H9 (cell line): ENCODE measurements at regions not wholly inside any gene's neighbourhood (a gene's known extent, or its start where the extent isn't known, plus 50 kb on each side); places are given as distances from the start of the nearest gene placed in this dataset.

Source experiments
- DNase-seq: peaks from one replicate; pipeline ENCODE4 v3.0.0-alpha.2; 2017
- H2AFZ ChIP-seq: one replicate; pipeline ENCODE4 v1.6.1; 2013; ENCODE audit warnings: mild to moderate bottlenecking, low read length, control low read depth, moderate library complexity
- H2AK5ac ChIP-seq: 2 replicates; pipeline ENCODE4 v1.6.1; 2013; ENCODE audit warnings: low read length, control low read depth, mixed read lengths; ENCODE audit not compliant: insufficient read length
- H2BK120ac ChIP-seq: one replicate; pipeline ENCODE4 v1.6.1; 2013; ENCODE audit warnings: low read depth, mild to moderate bottlenecking, low read length, control low read depth, inconsistent platforms; ENCODE audit not compliant: poor library complexity, severe bottlenecking
- H2BK12ac ChIP-seq: 2 replicates; pipeline ENCODE4 v1.6.1; 2013; ENCODE audit warnings: low read length, control low read depth, mixed read lengths, low read depth; ENCODE audit not compliant: insufficient read length
- H2BK15ac ChIP-seq: 2 replicates; pipeline ENCODE4 v1.6.1; 2013; ENCODE audit warnings: low read depth, low read length, control low read depth
- H2BK20ac ChIP-seq: one replicate; pipeline ENCODE4 v1.6.1; 2013; ENCODE audit warnings: low read depth, mild to moderate bottlenecking, low read length, control low read depth, inconsistent platforms; ENCODE audit not compliant: poor library complexity, severe bottlenecking
- H2BK5ac ChIP-seq: 2 replicates; pipeline ENCODE4 v1.6.1; 2013; ENCODE audit warnings: low read length, control low read depth, mixed read lengths; ENCODE audit not compliant: insufficient read length
- H3K14ac ChIP-seq: 2 replicates; pipeline ENCODE4 v1.6.1; 2013; ENCODE audit warnings: low read length, control low read depth; ENCODE audit not compliant: insufficient read depth
- H3K18ac ChIP-seq: 2 replicates; pipeline ENCODE4 v1.6.1; 2013; ENCODE audit warnings: low read depth, mild to moderate bottlenecking, mixed read lengths, low read length, control low read depth; ENCODE audit not compliant: insufficient read length
- H3K23ac ChIP-seq: 2 replicates; pipeline ENCODE4 v1.6.1; 2013; ENCODE audit warnings: low read length, control low read depth, mixed read lengths, low read depth; ENCODE audit not compliant: insufficient read length
- H3K23me2 ChIP-seq: 2 replicates; pipeline ENCODE4 v1.6.1; 2013; ENCODE audit warnings: low read depth, mild to moderate bottlenecking, mixed read lengths, low read length, control low read depth; ENCODE audit not compliant: insufficient read length, poor library complexity, severe bottlenecking
- H3K27ac ChIP-seq: 2 replicates; pipeline ENCODE4 v1.5.1; 2013; ENCODE audit warnings: low read length, control low read depth, mixed read lengths, low read depth; ENCODE audit not compliant: insufficient read length
- H3K27me3 ChIP-seq: 2 replicates; pipeline ENCODE4 v1.6.1; 2013; ENCODE audit warnings: low read length, control low read depth, inconsistent platforms; ENCODE audit not compliant: insufficient read depth
- H3K4ac ChIP-seq: 2 replicates; pipeline ENCODE4 v1.6.1; 2013; ENCODE audit warnings: low read depth, mild to moderate bottlenecking, control low read depth, inconsistent platforms, low read length, moderate library complexity
- H3K4me1 ChIP-seq: 2 replicates; pipeline ENCODE4 v1.6.1; 2013; ENCODE audit warnings: low read length, control low read depth, inconsistent platforms; ENCODE audit not compliant: insufficient read depth
- H3K4me2 ChIP-seq: 2 replicates; pipeline ENCODE4 v1.6.1; 2013; ENCODE audit warnings: low read length, control low read depth, mixed read lengths; ENCODE audit not compliant: insufficient read length, insufficient read depth
- H3K56ac ChIP-seq: 2 replicates; pipeline ENCODE4 v1.6.1; 2013; ENCODE audit warnings: low read depth, mild to moderate bottlenecking, mixed read lengths, low read length, control low read depth; ENCODE audit not compliant: insufficient read length
- H3K79me1 ChIP-seq: 2 replicates; pipeline ENCODE4 v1.6.1; 2013; ENCODE audit warnings: low read depth, mild to moderate bottlenecking, moderate library complexity, low read length, control low read depth, inconsistent platforms; ENCODE audit not compliant: insufficient read depth, poor library complexity, severe bottlenecking
- H3K79me2 ChIP-seq: 2 replicates; pipeline ENCODE4 v1.6.1; 2013; ENCODE audit warnings: low read length, control low read depth, inconsistent platforms; ENCODE audit not compliant: insufficient read depth
- H3K9ac ChIP-seq: 2 replicates; pipeline ENCODE4 v1.6.1; 2013; ENCODE audit warnings: low read length, control low read depth, mixed read lengths; ENCODE audit not compliant: insufficient read length; ENCODE audit errors: extremely low read depth
- H3K9me3 ChIP-seq: one replicate; pipeline ENCODE4 v1.6.1; 2013; ENCODE audit warnings: low read depth, low read length, inconsistent platforms; ENCODE audit not compliant: control insufficient read depth
- H3T11ph ChIP-seq: one replicate; pipeline ENCODE4 v1.6.1; 2013; ENCODE audit warnings: mild to moderate bottlenecking, low read length, control low read depth, inconsistent platforms
- H4K20me1 ChIP-seq: one replicate; pipeline ENCODE4 v1.6.1; 2013; ENCODE audit not compliant: control insufficient read depth, insufficient read length, insufficient read depth
- H4K5ac ChIP-seq: 2 replicates; pipeline ENCODE4 v1.6.1; 2013; ENCODE audit warnings: low read depth, mild to moderate bottlenecking, mixed read lengths, low read length, control low read depth; ENCODE audit not compliant: insufficient read length
- H4K8ac ChIP-seq: replicated peaks from 2 replicates; pipeline ENCODE4 v1.6.1; 2013; ENCODE audit warnings: low read length, control low read depth, mixed read lengths, low read depth; ENCODE audit not compliant: insufficient read length
- H4K91ac ChIP-seq: 2 replicates; pipeline ENCODE4 v1.6.1; 2013; ENCODE audit warnings: low read depth, mild to moderate bottlenecking, moderate library complexity, mixed read lengths, low read length, control low read depth; ENCODE audit not compliant: insufficient read length
- H3K27ac Mint-ChIP-seq, 3 experiments: 2 replicates in 2 of 3; 3 replicates in 1 of 3; pipeline ENCODE4 v1.8.0; 2020 to 2021; ENCODE audit warnings: mixed read lengths in 3 of 3, mild to moderate bottlenecking in 1 of 3, moderate library complexity in 1 of 3
- H3K27me3 Mint-ChIP-seq: 2 replicates; pipeline ENCODE4 v1.8.0; 2021; ENCODE audit warnings: low read depth, mild to moderate bottlenecking, moderate library complexity, mixed read lengths
- H3K36me3 Mint-ChIP-seq, 3 experiments: 2 replicates in 2 of 3; 3 replicates in 1 of 3; pipeline ENCODE4 v1.8.0; 2020 to 2021; ENCODE audit warnings: low read depth in 3 of 3, mixed read lengths in 3 of 3; ENCODE audit not compliant: insufficient read depth in 1 of 3
- H3K4me1 Mint-ChIP-seq, 2 experiments: 2 replicates each; pipeline ENCODE4 v1.8.0; 2020; ENCODE audit warnings: mixed read lengths in 2 of 2
- H3K4me3 Mint-ChIP-seq, 2 experiments: 2 replicates in 1 of 2; 3 replicates in 1 of 2; pipeline ENCODE4 v1.8.0; 2020 to 2021; ENCODE audit warnings: mild to moderate bottlenecking in 2 of 2, mixed read lengths in 2 of 2, moderate library complexity in 1 of 2
- H3K9me3 Mint-ChIP-seq, 2 experiments: 2 replicates in 1 of 2; 3 replicates in 1 of 2; pipeline ENCODE4 v1.8.0; 2020; ENCODE audit warnings: mild to moderate bottlenecking in 2 of 2, mixed read lengths in 2 of 2, moderate library complexity in 1 of 2
- CTCF ChIP-seq: fragments of 200-600 bp; sonication (generic); conservative IDR thresholded peaks from 3 replicates; pipeline ENCODE4 v1.8.0; 2021; ENCODE audit warnings: antibody characterized with exemption, mild to moderate bottlenecking
- WGBS: extraction: QIAGEN DNeasy Blood & Tissue Kit; methylation state at CpG from one replicate; pipeline ENCODE4 v1.1.7; 2013; ENCODE audit warnings: missing lambda C conversion rate, low lambda C conversion rate, mixed read lengths; ENCODE audit not compliant: insufficient read length; ENCODE audit errors: extremely low coverage; 5-methylcytosine and 5-hydroxymethylcytosine counted together

- Histone ChIP-seq H4K5ac (no peak overlapping the region), H3K14ac (no peak overlapping the region), H3K23ac (no peak overlapping the region), H4K8ac (no peak overlapping the region), H3K4ac (no peak overlapping the region), H3T11ph (no peak overlapping the region), H3K4me1 (no peaks in the 10 kb centered on the region), H3K4me2 (no peak overlapping the region), H3K79me2 (no peaks in the 10 kb centered on the region), H4K91ac (no peak overlapping the region), H3K27me3 (no peaks in the 10 kb centered on the region), H2AFZ (no peak overlapping the region), H2BK5ac (no peak overlapping the region), H3K9ac (no peak overlapping the region), H2AK5ac (no peak overlapping the region), H2BK20ac (no peak overlapping the region), H3K27ac (no peak overlapping the region), H2BK12ac (no peak overlapping the region), H3K79me1 (no peaks in the 10 kb centered on the region), H3K18ac (no peak overlapping the region), H4K20me1 (no peaks in the 10 kb centered on the region), H3K9me3 (no peaks in the 10 kb centered on the region), H3K56ac (no peak overlapping the region), H2BK15ac (no peak overlapping the region), H3K23me2 (no peaks in the 10 kb centered on the region), H2BK120ac (no peak overlapping the region)
- H3K27me3 Mint-ChIP-seq = peaks cover 4% of the 10 kb centered on the region
- WGBS = no CpG with 5 or more reads among the region's 5 CpGs
- no peaks in the 10 kb centered on the region for H3K36me3 Mint-ChIP-seq
- no peaks in the 10 kb centered on the region for H3K9me3 Mint-ChIP-seq
- no peak overlapping the region for H3K4me3 Mint-ChIP-seq
- DNase-seq = no peak
- H3K27ac Mint-ChIP-seq = no peak overlapping the region
- no peak for TF ChIP-seq CTCF
- H3K4me1 Mint-ChIP-seq = no peaks in the 10 kb centered on the region
These were observed 72.1 kb downstream of the RSL24D1 start for GRCh38 chr15:55124616-55125015.
